ENCODE measurements at regions not wholly inside any gene's neighbourhood (a gene's known extent, or its start where the extent isn't known, plus 50 kb on each side); places are given as distances from the start of the nearest gene placed in this dataset.

DNA sequence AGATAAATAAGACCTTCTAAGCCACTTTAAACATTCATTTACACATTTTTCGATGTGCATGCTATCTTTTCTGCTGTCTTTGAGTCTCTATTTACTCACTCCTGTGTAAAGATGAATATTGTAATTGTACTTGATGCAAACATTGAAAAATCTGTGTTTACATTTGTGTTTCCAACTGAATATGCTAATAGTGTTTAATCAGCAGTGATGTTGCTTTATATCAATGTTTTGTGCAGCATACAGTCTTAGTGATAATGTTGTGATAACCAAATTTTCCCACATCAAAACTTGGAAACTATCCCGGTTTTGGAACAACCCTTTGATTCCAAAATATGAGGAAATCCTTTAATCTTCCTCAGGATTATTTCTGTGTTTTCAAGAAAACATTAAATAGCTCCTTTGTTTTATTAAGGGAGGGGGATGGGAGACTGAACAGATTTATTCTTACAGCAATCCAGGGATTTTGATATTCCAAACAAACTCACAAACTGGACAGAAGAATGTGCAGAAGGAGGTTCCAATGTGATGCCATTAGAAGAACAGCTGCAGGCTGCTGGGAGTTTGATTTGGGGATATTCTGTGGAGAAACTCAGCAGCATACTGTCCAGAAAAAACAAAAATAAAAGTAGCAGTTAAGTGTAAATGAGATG, 248.0 kb downstream of the S1PR1 start:
- Histone ChIP-seq H4K5ac (ENCODE audit: insufficient read length, low read depth, low read length) (no peak overlapping the region), H2AK5ac (ENCODE audit: low read depth, low read length) (no peak overlapping the region), H2BK15ac (ENCODE audit: low read length) (no peak overlapping the region), H3K27ac (ENCODE audit: low read depth, low read length) (no peak overlapping the region), H4K91ac (replicated peaks; ENCODE audit: insufficient read length, low read length) (no peak overlapping the region), H3K14ac (ENCODE audit: insufficient read length) (no peak overlapping the region), H2AFZ (ENCODE audit: low read length) (no peak overlapping the region), H3K27me3 (replicated peaks in 1 of 4; ENCODE audit: control insufficient read depth in 3 of 4, extremely low read depth in 1 of 4, insufficient read depth in 3 of 4, low read length in 3 of 4) (no peaks in the 10 kb centered on the region), H3K4me3 (ENCODE audit: extremely low read depth in 1 of 4, insufficient read depth in 2 of 4, low read depth in 3 of 4, low read length in 4 of 4) (no peak overlapping the region), H2BK120ac (replicated peaks; ENCODE audit: low read depth, low read length) (no peak overlapping the region), H3K4me2 (ENCODE audit: insufficient read depth in 1 of 2, low read depth in 2 of 2, low read length in 2 of 2) (no peak overlapping the region), H4K20me1 (replicated peaks in 1 of 2; ENCODE audit: control insufficient read depth in 1 of 2, insufficient read depth in 2 of 2, low read length in 2 of 2) (no peaks in the 10 kb centered on the region), H2BK20ac (ENCODE audit: low read length) (no peak overlapping the region), H2BK5ac (ENCODE audit: low read depth, low read length) (no peak overlapping the region), H3K18ac (ENCODE audit: extremely low read depth, low read length) (no peak overlapping the region), H3K9ac (replicated peaks in 1 of 4; ENCODE audit: extremely low read depth in 1 of 4, low read depth in 3 of 4, low read length in 3 of 4) (no peak overlapping the region), H3K4me1 (replicated peaks in 1 of 4; ENCODE audit: control insufficient read depth in 3 of 4, insufficient read depth in 4 of 4, low read length in 3 of 4) (peaks cover 0 to 7% (median 0%) of the 10 kb centered on the region in 4 experiments; a peak in 2 of 7 replicates), H3K4ac (replicated peaks; ENCODE audit: insufficient read length, low read depth, low read length) (no peak overlapping the region), H4K8ac (ENCODE audit: extremely low read depth, insufficient read depth, low read length) (no peak overlapping the region), H3K56ac (replicated peaks; ENCODE audit: insufficient read length, low read depth, low read length) (no peak overlapping the region), H2BK12ac (ENCODE audit: low read depth, low read length) (no peak overlapping the region), H3K23ac (ENCODE audit: insufficient read length) (no peak overlapping the region), H3K9me3 (ENCODE audit: insufficient read depth in 2 of 2, low read depth in 1 of 2, low read length in 1 of 2) (no peaks in the 10 kb centered on the region), H3K23me2 (ENCODE audit: low read depth, low read length) (no peaks in the 10 kb centered on the region), H3K79me2 (ENCODE audit: control insufficient read depth in 1 of 2, insufficient read depth in 2 of 2, low read length in 2 of 2) (no peaks in the 10 kb centered on the region), H3K79me1 (ENCODE audit: low read depth, low read length) (no peaks in the 10 kb centered on the region), H3K36me3 (ENCODE audit: control insufficient read depth in 2 of 4, insufficient read depth in 4 of 4, low read length in 3 of 4) (no peaks in the 10 kb centered on the region)
- no peak for FAIRE-seq
- no peak for DNase-seq (ENCODE audit: low read depth in 1 of 2, low spot score in 2 of 2)
- POLR2A ChIA-PET (ENCODE audit: partially characterized antibody): no interaction called here
- 79% methylated on average over 2 of the region's 2 CpGs; no CpG with 5 or more reads in 1 of the 2 experiments for WGBS, 2 experiments (ENCODE audit: extremely low coverage in 1 of 2, insufficient coverage in 1 of 2, insufficient read length in 1 of 2, insufficient replicate concordance in 2 of 2, low coverage in 1 of 2, low lambda C conversion rate in 2 of 2, missing lambda C conversion rate in 1 of 2)
- no peak for TF ChIP-seq HDAC6 (IDR thresholded peaks at IDR 0.05; ENCODE audit: low read depth, low read length)
- TF ChIP-seq RAD21 (IDR thresholded peaks at IDR 0.05 in 1 of 2, conservative IDR thresholded peaks at IDR 0.05 in 1 of 2; ENCODE audit: low read depth in 2 of 2, low read length in 2 of 2): no peak
- TF ChIP-seq GTF2F1 (IDR thresholded peaks at IDR 0.05; ENCODE audit: borderline replicate concordance, low read depth, low read length): no peak
- no peak for TF ChIP-seq FOSL1 (IDR thresholded peaks at IDR 0.05; ENCODE audit: insufficient read depth, low read depth, low read length)
- no peak for TF ChIP-seq SIX5 (IDR thresholded peaks at IDR 0.05; ENCODE audit: low read depth, low read length)
- no peak for TF ChIP-seq TAF7 (optimal IDR thresholded peaks at IDR 0.05; ENCODE audit: borderline replicate concordance, low read depth, low read length)
- no peak for TF ChIP-seq CREB1 (IDR thresholded peaks at IDR 0.05)
- no peak for TF ChIP-seq EGR1 (IDR thresholded peaks at IDR 0.05; ENCODE audit: borderline replicate concordance, low read depth, low read length)
- CTCF ChIA-PET (ENCODE audit: partially characterized antibody): interaction anchor here (4.7 to 5.2 kb wide), 2 partner anchors 10 to 22 kb away, joined by 26 to 34 read pairs; no protein-coding TSS in a partner anchor
